Ishikawa (cell line): ENCODE measurements at regions not wholly inside any gene's neighbourhood (a gene's known extent, or its start where the extent isn't known, plus 50 kb on each side); places are given as distances from the start of the nearest gene placed in this dataset.

ENCODE experiments used
- CREB1 ChIP-seq: IDR thresholded peaks from 2 replicates; pipeline ENCODE4 v1.6.1; 2012; ENCODE audit warnings: low read depth
- EGR1 ChIP-seq: IDR thresholded peaks from 2 replicates; pipeline ENCODE4 v1.6.1; 2012
- EP300 ChIP-seq: IDR thresholded peaks from 2 replicates; pipeline ENCODE4 v1.6.1; 2012; ENCODE audit warnings: borderline replicate concordance
- FOXM1 ChIP-seq: IDR thresholded peaks from 2 replicates; pipeline ENCODE4 v1.6.1; 2012; ENCODE audit warnings: low read depth, borderline replicate concordance
- RAD21 ChIP-seq: IDR thresholded peaks from 2 replicates; pipeline ENCODE4 v1.6.1; 2012; ENCODE audit warnings: low read depth
- TAF1 ChIP-seq: IDR thresholded peaks from 2 replicates; pipeline ENCODE4 v1.6.1; 2012; ENCODE audit warnings: low read depth, mild to moderate bottlenecking
- TCF12 ChIP-seq: IDR thresholded peaks from 2 replicates; pipeline ENCODE4 v1.6.1; 2012; ENCODE audit warnings: low read depth
- TEAD4 ChIP-seq: IDR thresholded peaks from 2 replicates; pipeline ENCODE4 v1.6.1; 2012
- ZBTB7A ChIP-seq: IDR thresholded peaks from 2 replicates; pipeline ENCODE4 v1.6.1; 2012; ENCODE audit warnings: low read depth
- TF ChIP-seq, protein P1 (sequence below): IDR thresholded peaks from 2 replicates; pipeline ENCODE4 v1.6.1; 2012
- TF ChIP-seq, protein P2 (sequence below): IDR thresholded peaks from 2 replicates; pipeline ENCODE4 v1.6.1; 2012
- TF ChIP-seq, protein P3 (sequence below): IDR thresholded peaks from 2 replicates; pipeline ENCODE4 v1.6.1; 2012; ENCODE audit warnings: low read depth, mild to moderate bottlenecking

DNA sequence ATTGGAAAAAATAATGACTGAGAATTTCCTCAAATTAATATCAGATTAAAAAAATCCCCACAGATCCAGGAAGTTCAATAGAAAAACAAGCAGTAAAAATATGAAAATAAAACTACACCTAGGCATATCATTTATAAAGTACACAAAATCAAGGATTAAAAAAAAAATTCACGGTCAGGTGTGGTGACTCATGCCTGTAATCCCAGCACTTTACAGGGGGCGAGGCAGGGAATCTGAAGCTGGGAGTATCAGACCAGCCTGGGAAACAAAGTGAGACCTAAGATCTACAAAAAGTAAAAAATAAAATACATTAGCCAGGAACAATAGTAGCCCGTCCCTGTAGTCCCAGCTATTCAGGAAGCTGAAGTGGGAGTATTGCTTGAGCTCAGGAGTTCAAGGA, 778.3 kb upstream of the ALCAM start:
- TF ChIP-seq, protein P1, sequence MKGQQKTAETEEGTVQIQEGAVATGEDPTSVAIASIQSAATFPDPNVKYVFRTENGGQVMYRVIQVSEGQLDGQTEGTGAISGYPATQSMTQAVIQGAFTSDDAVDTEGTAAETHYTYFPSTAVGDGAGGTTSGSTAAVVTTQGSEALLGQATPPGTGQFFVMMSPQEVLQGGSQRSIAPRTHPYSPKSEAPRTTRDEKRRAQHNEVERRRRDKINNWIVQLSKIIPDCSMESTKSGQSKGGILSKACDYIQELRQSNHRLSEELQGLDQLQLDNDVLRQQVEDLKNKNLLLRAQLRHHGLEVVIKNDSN, result no peak
- TF ChIP-seq, protein P2, sequence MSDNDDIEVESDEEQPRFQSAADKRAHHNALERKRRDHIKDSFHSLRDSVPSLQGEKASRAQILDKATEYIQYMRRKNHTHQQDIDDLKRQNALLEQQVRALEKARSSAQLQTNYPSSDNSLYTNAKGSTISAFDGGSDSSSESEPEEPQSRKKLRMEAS, result no peak
- TF ChIP-seq TCF12 (no peak), EP300 (no peak), RAD21 (no peak), ZBTB7A (no peak), EGR1 (no peak), TAF1 (no peak), TEAD4 (no peak), FOXM1 (no peak), CREB1 (no peak)
- TF ChIP-seq, protein P3, sequence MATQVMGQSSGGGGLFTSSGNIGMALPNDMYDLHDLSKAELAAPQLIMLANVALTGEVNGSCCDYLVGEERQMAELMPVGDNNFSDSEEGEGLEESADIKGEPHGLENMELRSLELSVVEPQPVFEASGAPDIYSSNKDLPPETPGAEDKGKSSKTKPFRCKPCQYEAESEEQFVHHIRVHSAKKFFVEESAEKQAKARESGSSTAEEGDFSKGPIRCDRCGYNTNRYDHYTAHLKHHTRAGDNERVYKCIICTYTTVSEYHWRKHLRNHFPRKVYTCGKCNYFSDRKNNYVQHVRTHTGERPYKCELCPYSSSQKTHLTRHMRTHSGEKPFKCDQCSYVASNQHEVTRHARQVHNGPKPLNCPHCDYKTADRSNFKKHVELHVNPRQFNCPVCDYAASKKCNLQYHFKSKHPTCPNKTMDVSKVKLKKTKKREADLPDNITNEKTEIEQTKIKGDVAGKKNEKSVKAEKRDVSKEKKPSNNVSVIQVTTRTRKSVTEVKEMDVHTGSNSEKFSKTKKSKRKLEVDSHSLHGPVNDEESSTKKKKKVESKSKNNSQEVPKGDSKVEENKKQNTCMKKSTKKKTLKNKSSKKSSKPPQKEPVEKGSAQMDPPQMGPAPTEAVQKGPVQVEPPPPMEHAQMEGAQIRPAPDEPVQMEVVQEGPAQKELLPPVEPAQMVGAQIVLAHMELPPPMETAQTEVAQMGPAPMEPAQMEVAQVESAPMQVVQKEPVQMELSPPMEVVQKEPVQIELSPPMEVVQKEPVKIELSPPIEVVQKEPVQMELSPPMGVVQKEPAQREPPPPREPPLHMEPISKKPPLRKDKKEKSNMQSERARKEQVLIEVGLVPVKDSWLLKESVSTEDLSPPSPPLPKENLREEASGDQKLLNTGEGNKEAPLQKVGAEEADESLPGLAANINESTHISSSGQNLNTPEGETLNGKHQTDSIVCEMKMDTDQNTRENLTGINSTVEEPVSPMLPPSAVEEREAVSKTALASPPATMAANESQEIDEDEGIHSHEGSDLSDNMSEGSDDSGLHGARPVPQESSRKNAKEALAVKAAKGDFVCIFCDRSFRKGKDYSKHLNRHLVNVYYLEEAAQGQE, result no peak
